ENCODE measurements at regions not wholly inside any gene's neighbourhood (a gene's known extent, or its start where the extent isn't known, plus 50 kb on each side); places are given as distances from the start of the nearest gene placed in this dataset.

DNA sequence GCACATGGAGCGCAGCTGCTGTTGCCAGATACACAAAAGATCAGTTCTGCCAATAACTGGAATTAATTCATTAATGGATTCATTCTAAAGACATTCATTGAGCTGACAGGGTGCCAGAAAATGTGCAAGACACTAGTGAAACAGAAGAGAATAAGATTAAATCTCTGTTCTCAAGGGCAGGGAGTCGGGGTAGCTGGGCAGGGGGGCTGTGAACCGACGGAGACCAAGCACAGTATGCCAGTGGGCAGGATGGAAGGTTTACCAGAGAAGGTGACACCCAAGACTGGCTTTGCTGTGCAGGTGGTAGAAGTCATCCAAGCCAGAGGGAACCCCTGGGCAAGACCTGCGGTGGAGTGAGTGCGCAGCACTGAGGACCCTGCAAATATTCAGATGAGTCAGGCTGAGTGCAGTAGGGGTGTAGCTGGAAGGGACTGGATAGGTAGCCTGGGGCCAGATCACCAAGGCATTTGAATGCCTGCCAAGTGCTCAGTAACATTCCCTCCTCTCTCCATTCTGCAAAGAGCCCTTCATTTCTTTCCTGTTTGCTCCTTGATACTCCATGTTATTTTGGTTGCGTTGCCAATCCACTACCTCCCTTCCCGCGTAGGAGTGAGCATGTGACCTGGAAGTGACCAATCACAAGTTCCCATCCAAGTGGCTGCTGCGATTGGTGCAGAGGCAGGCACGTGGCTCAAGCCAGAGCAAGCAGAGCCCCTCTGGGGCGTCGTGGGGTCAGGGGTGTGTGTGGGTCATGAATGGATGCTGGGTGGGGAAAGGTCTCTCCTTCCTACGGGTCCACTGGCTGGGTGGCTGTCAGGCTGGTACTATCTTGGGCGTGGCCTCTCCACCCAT, 413.1 kb downstream of the PTPRU start:
- no peak for DNase-seq (ENCODE audit: low read depth)
- TF ChIP-seq, protein P1, sequence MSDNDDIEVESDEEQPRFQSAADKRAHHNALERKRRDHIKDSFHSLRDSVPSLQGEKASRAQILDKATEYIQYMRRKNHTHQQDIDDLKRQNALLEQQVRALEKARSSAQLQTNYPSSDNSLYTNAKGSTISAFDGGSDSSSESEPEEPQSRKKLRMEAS (IDR thresholded peaks at IDR 0.05; ENCODE audit: low read depth, low read length), result no peak
- TF ChIP-seq MYC (IDR thresholded peaks at IDR 0.05; ENCODE audit: low read depth, low read length) (no peak), POLR2A (IDR thresholded peaks at IDR 0.05; ENCODE audit: extremely low read depth, insufficient read length) (no peak)
- TF ChIP-seq, protein P2, sequence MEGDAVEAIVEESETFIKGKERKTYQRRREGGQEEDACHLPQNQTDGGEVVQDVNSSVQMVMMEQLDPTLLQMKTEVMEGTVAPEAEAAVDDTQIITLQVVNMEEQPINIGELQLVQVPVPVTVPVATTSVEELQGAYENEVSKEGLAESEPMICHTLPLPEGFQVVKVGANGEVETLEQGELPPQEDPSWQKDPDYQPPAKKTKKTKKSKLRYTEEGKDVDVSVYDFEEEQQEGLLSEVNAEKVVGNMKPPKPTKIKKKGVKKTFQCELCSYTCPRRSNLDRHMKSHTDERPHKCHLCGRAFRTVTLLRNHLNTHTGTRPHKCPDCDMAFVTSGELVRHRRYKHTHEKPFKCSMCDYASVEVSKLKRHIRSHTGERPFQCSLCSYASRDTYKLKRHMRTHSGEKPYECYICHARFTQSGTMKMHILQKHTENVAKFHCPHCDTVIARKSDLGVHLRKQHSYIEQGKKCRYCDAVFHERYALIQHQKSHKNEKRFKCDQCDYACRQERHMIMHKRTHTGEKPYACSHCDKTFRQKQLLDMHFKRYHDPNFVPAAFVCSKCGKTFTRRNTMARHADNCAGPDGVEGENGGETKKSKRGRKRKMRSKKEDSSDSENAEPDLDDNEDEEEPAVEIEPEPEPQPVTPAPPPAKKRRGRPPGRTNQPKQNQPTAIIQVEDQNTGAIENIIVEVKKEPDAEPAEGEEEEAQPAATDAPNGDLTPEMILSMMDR (IDR thresholded peaks at IDR 0.05; ENCODE audit: low read depth, low read length), result no peak
- no peak overlapping the region for H3K4me3 ChIP-seq (ENCODE audit: low read depth, low read length)

DNA sequence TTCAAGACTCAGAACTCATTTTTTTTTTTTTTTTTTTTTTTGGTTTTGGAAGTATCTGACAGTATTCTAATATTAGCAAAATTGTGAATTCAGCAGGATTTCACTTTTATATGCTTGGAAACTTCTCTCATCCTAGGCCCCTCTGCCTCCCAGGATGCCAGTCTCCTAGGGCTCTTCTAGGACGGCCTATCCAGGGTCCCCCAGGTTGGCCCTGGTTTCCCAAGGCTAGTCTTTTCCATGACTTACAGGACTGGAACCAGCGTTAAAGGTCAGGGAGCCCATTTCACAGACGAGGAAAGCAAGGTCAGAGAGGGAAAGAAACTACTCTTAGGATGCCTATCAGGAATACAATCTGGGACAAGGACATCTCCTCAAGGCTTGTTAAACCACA, 412.5 kb downstream of the PTPRU start:
- TF ChIP-seq MYC (IDR thresholded peaks at IDR 0.05; ENCODE audit: low read depth, low read length), result no peak
- no peak for TF ChIP-seq POLR2A (IDR thresholded peaks at IDR 0.05; ENCODE audit: extremely low read depth, insufficient read length)
- TF ChIP-seq, protein P1 (IDR thresholded peaks at IDR 0.05; ENCODE audit: low read depth, low read length), result no peak
- TF ChIP-seq, protein P2 (IDR thresholded peaks at IDR 0.05; ENCODE audit: low read depth, low read length), result no peak
- no peak overlapping the region for H3K4me3 ChIP-seq (ENCODE audit: low read depth, low read length)
- DNase-seq (ENCODE audit: low read depth), result no peak

DNA sequence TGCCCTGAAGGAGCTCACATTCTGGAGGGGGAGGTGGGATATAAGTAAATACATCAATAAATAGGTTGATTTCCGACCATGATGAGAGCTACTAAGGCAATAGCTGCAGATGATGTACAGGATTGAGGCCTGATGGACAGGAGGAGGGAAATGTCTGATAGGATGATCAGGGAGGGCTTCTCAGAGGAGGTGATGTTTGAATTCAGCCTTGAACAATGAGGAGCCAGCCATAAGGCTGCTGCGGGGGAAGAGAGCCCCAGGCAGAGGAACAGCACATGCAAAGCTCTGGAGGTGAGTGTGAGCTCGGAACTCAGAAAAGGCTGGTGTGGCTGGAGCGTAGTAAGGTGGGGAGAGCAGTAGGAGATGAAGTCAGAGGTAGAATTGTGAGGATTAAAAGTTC, 411.7 kb downstream of the PTPRU start:
- TF ChIP-seq, protein P1 (IDR thresholded peaks at IDR 0.05; ENCODE audit: low read depth, low read length), result no peak
- no peak for DNase-seq (ENCODE audit: low read depth)
- no peak overlapping the region for H3K4me3 ChIP-seq (ENCODE audit: low read depth, low read length)

DNA sequence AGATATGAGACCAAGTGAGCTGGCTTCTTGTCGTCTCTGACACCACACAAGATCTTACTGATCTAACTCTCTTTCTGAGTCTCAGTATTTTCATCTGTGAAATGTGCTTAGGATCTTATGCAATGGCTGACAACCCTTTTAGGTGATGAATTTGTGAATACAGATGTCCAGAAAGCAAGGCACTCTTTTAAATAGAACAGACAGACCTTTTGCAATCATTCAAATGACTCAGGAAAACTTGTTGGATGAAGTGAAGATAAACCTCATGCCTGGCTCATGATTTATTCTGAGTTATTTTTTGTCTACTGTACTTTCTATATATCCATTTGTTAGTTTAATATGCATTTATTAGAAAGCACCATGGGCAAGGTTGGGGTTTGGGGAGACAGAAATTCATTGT, 411.3 kb downstream of the PTPRU start:
- DNase-seq (ENCODE audit: low read depth), result no peak
- no peak for TF ChIP-seq POLR2A (IDR thresholded peaks at IDR 0.05; ENCODE audit: extremely low read depth, insufficient read length)
- TF ChIP-seq, protein P2 (IDR thresholded peaks at IDR 0.05; ENCODE audit: low read depth, low read length), result no peak
- H3K4me3 ChIP-seq (ENCODE audit: low read depth, low read length), result no peak overlapping the region

DNA sequence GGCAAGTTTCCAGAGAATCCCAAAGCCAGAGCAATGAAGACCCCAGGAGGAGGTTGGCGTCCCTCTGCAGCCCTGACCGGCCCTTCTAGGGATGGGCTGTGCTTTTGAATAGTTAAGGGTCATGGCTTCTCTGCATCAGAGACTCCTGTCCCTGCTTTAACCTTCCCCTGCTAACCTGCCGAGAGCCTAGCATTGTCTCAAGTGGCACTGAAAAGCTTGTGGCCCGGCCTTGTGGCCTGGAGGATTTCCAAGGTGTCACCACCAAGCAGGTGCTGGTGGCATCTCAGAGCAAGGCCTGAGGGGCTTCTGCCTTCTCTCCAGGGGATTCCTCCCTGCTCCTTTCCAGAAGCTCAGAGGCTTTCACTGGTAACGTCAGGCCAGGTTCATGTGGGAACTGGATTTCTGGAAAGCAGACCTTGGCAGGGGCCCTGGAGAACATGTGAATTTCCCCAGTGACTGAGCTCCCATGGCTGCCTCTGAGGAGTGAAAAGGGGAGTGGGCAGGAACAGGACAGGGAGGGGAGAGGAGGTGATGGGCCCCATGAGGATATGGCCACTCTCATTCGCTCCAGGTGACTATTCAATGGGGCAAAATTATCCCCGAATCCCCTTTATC, 409.9 kb downstream of the PTPRU start:
- no peak for DNase-seq (ENCODE audit: low read depth)

DNA sequence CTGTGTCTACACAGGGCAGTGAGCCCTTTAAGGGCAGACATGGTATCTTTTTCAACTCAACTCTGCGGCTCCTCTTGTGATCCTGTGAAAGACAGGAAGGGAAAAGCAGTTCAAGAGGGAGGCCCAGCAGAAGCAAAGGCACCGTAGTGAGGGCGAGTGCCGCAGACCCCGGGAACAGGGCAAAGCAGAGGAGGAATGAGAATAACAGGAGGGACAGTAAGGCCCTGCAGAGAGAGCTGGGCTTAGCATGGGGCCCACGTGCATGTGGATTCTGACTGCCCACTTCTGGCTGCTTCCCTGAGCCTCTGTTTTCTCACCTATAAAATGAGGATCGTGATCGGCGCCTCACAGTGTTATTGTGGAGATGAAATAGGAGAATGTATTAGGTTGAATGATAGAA, 409.3 kb downstream of the PTPRU start:
- TF ChIP-seq, protein P2 (IDR thresholded peaks at IDR 0.05; ENCODE audit: low read depth, low read length), result no peak
- TF ChIP-seq POLR2A (IDR thresholded peaks at IDR 0.05; ENCODE audit: extremely low read depth, insufficient read length) (no peak), MYC (IDR thresholded peaks at IDR 0.05; ENCODE audit: low read depth, low read length) (no peak)
- TF ChIP-seq, protein P1 (IDR thresholded peaks at IDR 0.05; ENCODE audit: low read depth, low read length), result no peak
- DNase-seq (ENCODE audit: low read depth), result no peak
- no peak overlapping the region for H3K4me3 ChIP-seq (ENCODE audit: low read depth, low read length)

More for the DNA sequence above, 409.9 kb downstream of the PTPRU start:
- no peak overlapping the region for H3K4me3 ChIP-seq (ENCODE audit: low read depth, low read length)
- no peak for TF ChIP-seq POLR2A (IDR thresholded peaks at IDR 0.05; ENCODE audit: extremely low read depth, insufficient read length)
- TF ChIP-seq, protein P1 (IDR thresholded peaks at IDR 0.05; ENCODE audit: low read depth, low read length), result no peak
- TF ChIP-seq MYC (IDR thresholded peaks at IDR 0.05; ENCODE audit: low read depth, low read length), result no peak
- TF ChIP-seq, protein P2 (IDR thresholded peaks at IDR 0.05; ENCODE audit: low read depth, low read length), result no peak

All from NB4 (cell line).